Sigmoid colon (tissue), 6 donors: ENCODE measurements at regions not wholly inside any gene's neighbourhood (a gene's known extent, or its start where the extent isn't known, plus 50 kb on each side); places are given as distances from the start of the nearest gene placed in this dataset.

Source experiments
- DNase-seq: peaks from one replicate; pipeline ENCODE4 v3.0.0-alpha.2; 2019
- H3K27ac ChIP-seq, 4 donors: fragments of 200-600 bp; sonication (generic); one replicate each; pipeline ENCODE4 v1.5.1; 2016 to 2019; ENCODE audit warnings: mild to moderate bottlenecking in 1 of 4
- H3K27me3 ChIP-seq, 3 donors: fragments of 200-600 bp; sonication (generic); one replicate each; pipeline ENCODE4 v1.5.1; 2019; ENCODE audit warnings: mild to moderate bottlenecking in 1 of 3
- H3K36me3 ChIP-seq, 4 donors: fragments of 200-600 bp; sonication (generic); one replicate each; pipeline ENCODE4 v1.5.1; 2016 to 2019
- H3K4me1 ChIP-seq, 4 donors: fragments of 200-600 bp; sonication (generic); one replicate each; pipeline ENCODE4 v1.5.1; 2017 to 2019
- H3K4me3 ChIP-seq, 4 donors: fragments of 200-600 bp; sonication (generic); one replicate each; pipeline ENCODE4 v1.5.1; 2017 to 2019; ENCODE audit warnings: mild to moderate bottlenecking in 2 of 4, moderate library complexity in 1 of 4
- H3K9me3 ChIP-seq, 4 donors: fragments of 200-600 bp in 3 of 4; sonication (generic) in 3 of 4; one replicate each; pipeline versions ENCODE4 v1.5.1 to v1.6.1; 2013 to 2019
- EP300 ChIP-seq, 4 donors: sonication (generic); formaldehyde crosslinking; IDR thresholded peaks; one replicate each; pipeline ENCODE4 v1.6.1; 2017; ENCODE audit warnings: antibody characterized with exemption in 4 of 4
- POLR2A ChIP-seq, 2 donors: fragments of 450-650 bp; IDR thresholded peaks; one replicate each; pipeline ENCODE4 v1.6.1; 2016; ENCODE audit warnings: antibody characterized with exemption in 2 of 2, mild to moderate bottlenecking in 2 of 2, moderate library complexity in 2 of 2
- POLR2AphosphoS5 ChIP-seq, 4 donors: sonication (generic); formaldehyde crosslinking; IDR thresholded peaks; one replicate each; pipeline ENCODE4 v1.6.1; 2017; ENCODE audit warnings: antibody characterized with exemption in 4 of 4
- WGBS, 2 donors: extraction: QIAGEN DNeasy Blood & Tissue Kit; methylation state at CpG; one replicate each; pipeline ENCODE4 v1.1.7; 2013; 5-methylcytosine and 5-hydroxymethylcytosine counted together
- intact Hi-C: fragments of 100-400 bp; cut with DNase I; formaldehyde crosslinking; loops from one replicate; pipeline ENCODE4 v1.15.1; 2023
- TF ChIP-seq, protein P1 (sequence below), 4 experiments: fragments of 450-650 bp in 3 of 4; fragments of 200-600 bp in 1 of 4; IDR thresholded peaks; one replicate each; pipeline ENCODE4 v1.5.1; 2016 to 2019; ENCODE audit warnings: antibody characterized with exemption in 4 of 4, mild to moderate bottlenecking in 3 of 4, moderate library complexity in 2 of 4
- donor health status: healthy with polysubstance abuse.
- donor health status: healthy.

DNA sequence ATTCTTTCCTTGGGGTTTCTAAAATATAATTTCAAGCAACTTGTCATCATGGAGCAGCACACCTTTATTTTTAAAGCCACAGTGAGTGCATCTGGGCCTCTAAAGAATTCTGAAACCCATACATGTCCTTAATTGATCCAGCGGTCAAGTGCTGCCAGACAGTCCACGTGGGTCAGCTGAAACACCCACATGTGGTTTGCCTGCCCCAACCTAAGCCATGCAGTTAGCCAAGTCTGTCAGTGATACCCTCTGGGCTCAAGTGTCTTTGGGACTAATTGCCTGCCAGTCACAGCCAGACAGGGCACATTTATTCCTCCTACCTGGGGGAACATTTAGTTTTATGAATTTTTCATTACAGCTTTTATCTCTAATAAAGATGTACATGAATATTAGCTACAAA lies 291.4 kb upstream of the SLC30A5 start:
- no peak for TF ChIP-seq POLR2AphosphoS5 (IDR thresholded peaks at IDR 0.05)
- TF ChIP-seq EP300 (IDR thresholded peaks at IDR 0.05) = no peak
- TF ChIP-seq, protein P1, sequence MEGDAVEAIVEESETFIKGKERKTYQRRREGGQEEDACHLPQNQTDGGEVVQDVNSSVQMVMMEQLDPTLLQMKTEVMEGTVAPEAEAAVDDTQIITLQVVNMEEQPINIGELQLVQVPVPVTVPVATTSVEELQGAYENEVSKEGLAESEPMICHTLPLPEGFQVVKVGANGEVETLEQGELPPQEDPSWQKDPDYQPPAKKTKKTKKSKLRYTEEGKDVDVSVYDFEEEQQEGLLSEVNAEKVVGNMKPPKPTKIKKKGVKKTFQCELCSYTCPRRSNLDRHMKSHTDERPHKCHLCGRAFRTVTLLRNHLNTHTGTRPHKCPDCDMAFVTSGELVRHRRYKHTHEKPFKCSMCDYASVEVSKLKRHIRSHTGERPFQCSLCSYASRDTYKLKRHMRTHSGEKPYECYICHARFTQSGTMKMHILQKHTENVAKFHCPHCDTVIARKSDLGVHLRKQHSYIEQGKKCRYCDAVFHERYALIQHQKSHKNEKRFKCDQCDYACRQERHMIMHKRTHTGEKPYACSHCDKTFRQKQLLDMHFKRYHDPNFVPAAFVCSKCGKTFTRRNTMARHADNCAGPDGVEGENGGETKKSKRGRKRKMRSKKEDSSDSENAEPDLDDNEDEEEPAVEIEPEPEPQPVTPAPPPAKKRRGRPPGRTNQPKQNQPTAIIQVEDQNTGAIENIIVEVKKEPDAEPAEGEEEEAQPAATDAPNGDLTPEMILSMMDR (IDR thresholded peaks at IDR 0.05) = no peak
- no peak for TF ChIP-seq POLR2A (IDR thresholded peaks at IDR 0.05)
- peaks cover 0 to 5% (median 1%) of the 10 kb centered on the region in 4 donors for H3K9me3 ChIP-seq
- no peaks in the 10 kb centered on the region for H3K36me3 ChIP-seq
- DNase-seq = no peak
- 88% methylated on average over 2 of the region's 2 CpGs for WGBS, 2 donors
- H3K27me3 ChIP-seq = no peaks in the 10 kb centered on the region
- no peak overlapping the region for H3K27ac ChIP-seq
- no peaks in the 10 kb centered on the region for H3K4me1 ChIP-seq
- H3K4me3 ChIP-seq = no peak overlapping the region
- intact Hi-C loops = no loop called here

DNA sequence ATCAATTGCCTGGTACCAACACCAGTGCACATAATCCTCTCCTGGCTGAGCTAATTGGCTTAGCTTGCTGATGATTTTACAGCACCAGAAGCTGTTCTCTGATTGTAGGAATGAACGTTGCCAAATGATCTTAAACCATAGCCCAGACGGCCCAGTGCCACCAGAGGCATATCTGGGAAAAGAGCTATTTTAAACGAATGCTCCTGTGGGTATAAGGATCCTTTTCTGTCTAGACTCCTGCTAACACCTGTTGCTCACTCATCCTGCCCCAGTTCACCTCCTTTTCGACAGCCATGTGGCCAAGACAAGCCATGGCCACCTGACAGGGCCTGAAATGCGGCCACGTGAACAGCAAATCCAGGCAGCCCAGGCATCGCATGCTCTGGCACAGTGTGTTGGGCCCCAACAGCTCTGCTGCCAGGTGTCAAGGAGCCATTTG lies 289.9 kb upstream of the SLC30A5 start:
- 70 to 80% methylated on average over 7 of the region's 7 CpGs for WGBS, 2 donors
- Histone ChIP-seq H3K9me3 (peaks cover 0 to 5% (median 1%) of the 10 kb centered on the region in 4 donors), H3K27ac (no peak overlapping the region), H3K4me3 (no peak overlapping the region), H3K27me3 (no peaks in the 10 kb centered on the region), H3K4me1 (no peaks in the 10 kb centered on the region), H3K36me3 (no peaks in the 10 kb centered on the region)
- no peak for TF ChIP-seq POLR2AphosphoS5 (IDR thresholded peaks at IDR 0.05)
- no peak for TF ChIP-seq EP300 (IDR thresholded peaks at IDR 0.05)
- TF ChIP-seq, protein P1 (IDR thresholded peaks at IDR 0.05) = no peak
- no peak for TF ChIP-seq POLR2A (IDR thresholded peaks at IDR 0.05)
- DNase-seq = no peak
- intact Hi-C loops = no loop called here

DNA sequence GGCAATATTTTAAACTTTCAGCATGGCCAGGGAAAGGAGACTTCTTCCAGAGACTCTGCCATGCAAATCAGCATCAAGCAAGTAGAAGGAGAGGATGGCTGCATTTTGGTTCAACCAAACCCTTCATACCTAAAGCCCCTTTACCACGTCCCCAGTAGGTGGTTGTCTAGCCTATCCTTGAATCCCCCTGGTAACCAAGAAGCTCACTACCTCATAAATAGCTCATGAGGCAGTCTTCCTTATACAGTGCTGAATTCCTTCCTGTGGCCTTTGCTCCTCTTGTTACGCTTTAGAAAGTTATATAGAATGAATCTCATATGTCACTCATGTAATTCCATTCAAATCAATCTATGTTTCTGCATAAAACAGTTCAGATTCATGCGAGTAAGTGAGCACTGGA lies 289.5 kb upstream of the SLC30A5 start:
- Histone ChIP-seq H3K27me3 (no peaks in the 10 kb centered on the region), H3K36me3 (no peaks in the 10 kb centered on the region), H3K9me3 (peaks cover 0 to 5% (median 1%) of the 10 kb centered on the region in 4 donors), H3K27ac (no peak overlapping the region), H3K4me1 (no peaks in the 10 kb centered on the region), H3K4me3 (no peak overlapping the region)
- TF ChIP-seq POLR2AphosphoS5 (IDR thresholded peaks at IDR 0.05) (no peak), POLR2A (IDR thresholded peaks at IDR 0.05) (no peak), EP300 (IDR thresholded peaks at IDR 0.05) (no peak)
- TF ChIP-seq, protein P1 (IDR thresholded peaks at IDR 0.05) = no peak
- DNase-seq = no peak
- 91 to 93% methylated on average over 3 of the region's 3 CpGs for WGBS, 2 donors
- intact Hi-C loops = no loop called here

DNA sequence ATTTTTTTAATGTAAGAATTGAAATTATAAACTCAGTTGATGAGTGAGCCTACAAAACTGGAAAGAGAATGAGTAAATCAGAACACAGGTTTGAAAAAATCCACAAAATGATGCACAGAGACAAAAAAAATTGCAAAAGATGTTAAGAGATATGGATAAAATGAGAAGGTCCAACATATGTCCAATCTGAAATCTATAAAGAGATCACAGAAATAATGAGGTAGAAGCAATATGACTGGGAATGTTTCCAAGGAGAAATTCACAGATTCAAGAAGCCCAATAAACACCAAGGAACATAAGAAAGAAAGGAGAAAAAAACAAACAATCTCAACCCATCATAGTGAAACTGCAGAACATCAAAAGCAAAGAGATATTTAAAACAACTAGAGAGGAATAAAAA lies 288.4 kb upstream of the SLC30A5 start:
- no peak for DNase-seq
- H3K36me3 ChIP-seq = no peaks in the 10 kb centered on the region
- peaks cover 0 to 5% (median 1%) of the 10 kb centered on the region in 4 donors for H3K9me3 ChIP-seq
- TF ChIP-seq, protein P1 (IDR thresholded peaks at IDR 0.05) = no peak
- TF ChIP-seq POLR2AphosphoS5 (IDR thresholded peaks at IDR 0.05) (no peak), EP300 (IDR thresholded peaks at IDR 0.05) (no peak), POLR2A (IDR thresholded peaks at IDR 0.05) (no peak)
- H3K4me3 ChIP-seq = no peak overlapping the region
- H3K27me3 ChIP-seq = no peaks in the 10 kb centered on the region
- H3K27ac ChIP-seq = no peak overlapping the region
- intact Hi-C loops = no loop called here
- H3K4me1 ChIP-seq = no peaks in the 10 kb centered on the region

DNA sequence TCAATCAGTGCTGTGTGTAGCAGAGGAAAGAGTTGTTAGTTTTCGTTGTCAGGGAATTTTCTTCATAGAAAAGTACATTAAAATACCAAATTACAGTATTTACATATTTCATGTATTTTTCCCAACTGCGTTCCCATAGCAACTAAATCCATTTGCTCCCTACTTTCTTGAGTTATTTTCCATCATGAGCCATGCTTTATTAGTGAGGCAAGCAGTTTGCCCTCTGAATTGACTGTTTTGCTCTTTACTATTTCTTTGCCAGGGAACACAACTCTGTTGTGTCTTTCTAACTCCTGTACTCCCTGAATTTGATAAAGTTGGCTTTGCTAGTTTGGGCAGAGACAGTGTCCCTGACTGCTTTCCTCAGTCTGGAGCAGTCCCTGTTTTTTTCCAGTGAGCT lies 276.2 kb upstream of the SLC30A5 start:
- TF ChIP-seq POLR2A (IDR thresholded peaks at IDR 0.05) (no peak), EP300 (IDR thresholded peaks at IDR 0.05) (no peak), POLR2AphosphoS5 (IDR thresholded peaks at IDR 0.05) (no peak)
- TF ChIP-seq, protein P1 (IDR thresholded peaks at IDR 0.05) = no peak
- Histone ChIP-seq H3K4me3 (no peak overlapping the region), H3K36me3 (no peaks in the 10 kb centered on the region), H3K4me1 (no peaks in the 10 kb centered on the region), H3K9me3 (no peaks in the 10 kb centered on the region), H3K27me3 (no peaks in the 10 kb centered on the region), H3K27ac (no peak overlapping the region)
- 86 to 94% methylated on average over 2 of the region's 2 CpGs for WGBS, 2 donors
- no peak for DNase-seq
- intact Hi-C loops = no loop called here
